SK-N-SH treated with all-trans-retinoic acid at 6 μM for 48 hours (cell line): ENCODE measurements at regions not wholly inside any gene's neighbourhood (a gene's known extent, or its start where the extent isn't known, plus 50 kb on each side); places are given as distances from the start of the nearest gene placed in this dataset.

Experiments used
- ARNTL ChIP-seq: fragments of 450-650 bp; formaldehyde crosslinking; IDR thresholded peaks from 2 replicates; pipeline ENCODE4 v1.5.0; 2020; ENCODE audit warnings: low read depth, mild to moderate bottlenecking, moderate library complexity, borderline replicate concordance
- BACH2 ChIP-seq: fragments of 250-450 bp; sonication (Bioruptor Pico); IDR thresholded peaks from 2 replicates; pipeline ENCODE4 v1.9.0; 2021; ENCODE audit warnings: mild to moderate bottlenecking, borderline replicate concordance
- CREB5 ChIP-seq: fragments of 250-450 bp; sonication (Bioruptor Pico); IDR thresholded peaks from 2 replicates; pipeline ENCODE4 v1.5.1; 2020; ENCODE audit warnings: low read depth, mild to moderate bottlenecking, moderate library complexity
- ISL1 ChIP-seq: fragments of 250-450 bp; sonication (Bioruptor Pico); IDR thresholded peaks from 2 replicates; pipeline ENCODE4 v2.1.2; 2022; ENCODE audit warnings: mild to moderate bottlenecking, moderate library complexity
- OSR1 ChIP-seq: fragments of 250-450 bp; sonication (Bioruptor Pico); IDR thresholded peaks from 2 replicates; pipeline ENCODE4 v1.8.0; 2022; ENCODE audit warnings: moderate library complexity, mild to moderate bottlenecking, inconsistent platforms
- POU6F1 ChIP-seq: fragments of 250-450 bp; sonication (Bioruptor Pico); IDR thresholded peaks from 2 replicates; pipeline ENCODE4 v1.8.0; 2021; ENCODE audit warnings: low read depth, mild to moderate bottlenecking, moderate library complexity, borderline replicate concordance
- PPARA ChIP-seq: fragments of 250-450 bp; sonication (Bioruptor Pico); IDR thresholded peaks from 2 replicates; pipeline ENCODE4 v1.5.0; 2020; ENCODE audit warnings: mild to moderate bottlenecking, borderline replicate concordance
- RARB ChIP-seq: fragments of 250-450 bp; sonication (Bioruptor Pico); IDR thresholded peaks from 2 replicates; pipeline ENCODE4 v1.8.0; 2021; ENCODE audit warnings: mild to moderate bottlenecking, moderate library complexity
- TCF4 ChIP-seq: fragments of 250-450 bp; sonication (Bioruptor Pico); IDR thresholded peaks from 2 replicates; pipeline ENCODE4 v1.8.0; 2021; ENCODE audit warnings: mild to moderate bottlenecking, moderate library complexity, borderline replicate concordance
- TSHZ2 ChIP-seq: fragments of 250-450 bp; sonication (Bioruptor Pico); IDR thresholded peaks from 2 replicates; pipeline ENCODE4 v1.5.0; 2020; ENCODE audit warnings: mild to moderate bottlenecking, moderate library complexity
- ZC3H10 ChIP-seq: fragments of 250-450 bp; sonication (Bioruptor Pico); IDR thresholded peaks from 2 replicates; pipeline ENCODE4 v1.5.1; 2021; ENCODE audit warnings: mild to moderate bottlenecking, moderate library complexity
- ZFP3 ChIP-seq: fragments of 250-450 bp; sonication (Bioruptor Pico); IDR thresholded peaks from 2 replicates; pipeline ENCODE4 v1.5.0; 2020; ENCODE audit warnings: mild to moderate bottlenecking, moderate library complexity
- ZNF565 ChIP-seq: fragments of 450-650 bp; formaldehyde crosslinking; conservative IDR thresholded peaks from 2 replicates; pipeline ENCODE4 v1.5.0; 2020; ENCODE audit warnings: low read depth, mild to moderate bottlenecking, moderate library complexity
- TF ChIP-seq, protein P1 (sequence below): fragments of 250-450 bp; sonication (Bioruptor Pico); IDR thresholded peaks from 2 replicates; pipeline ENCODE4 v1.8.0; 2020; ENCODE audit warnings: mild to moderate bottlenecking, moderate library complexity, borderline replicate concordance

GRCh38 chr10:2933519-2933918, 133.8 kb upstream of the PFKP start:
- no peak for TF ChIP-seq ZFP3 (CRISPR knock-in tag)
- TF ChIP-seq TSHZ2 (CRISPR knock-in tag) = no peak
- no peak for TF ChIP-seq ZNF565
- no peak for TF ChIP-seq CREB5 (CRISPR knock-in tag)
- no peak for TF ChIP-seq OSR1 (CRISPR knock-in tag)
- no peak for TF ChIP-seq ISL1 (CRISPR knock-in tag)
- TF ChIP-seq ARNTL (CRISPR knock-in tag) = no peak
- TF ChIP-seq POU6F1 = no peak
- TF ChIP-seq BACH2 = no peak
- TF ChIP-seq ZC3H10 (CRISPR knock-in tag) = no peak
- TF ChIP-seq, protein P1, sequence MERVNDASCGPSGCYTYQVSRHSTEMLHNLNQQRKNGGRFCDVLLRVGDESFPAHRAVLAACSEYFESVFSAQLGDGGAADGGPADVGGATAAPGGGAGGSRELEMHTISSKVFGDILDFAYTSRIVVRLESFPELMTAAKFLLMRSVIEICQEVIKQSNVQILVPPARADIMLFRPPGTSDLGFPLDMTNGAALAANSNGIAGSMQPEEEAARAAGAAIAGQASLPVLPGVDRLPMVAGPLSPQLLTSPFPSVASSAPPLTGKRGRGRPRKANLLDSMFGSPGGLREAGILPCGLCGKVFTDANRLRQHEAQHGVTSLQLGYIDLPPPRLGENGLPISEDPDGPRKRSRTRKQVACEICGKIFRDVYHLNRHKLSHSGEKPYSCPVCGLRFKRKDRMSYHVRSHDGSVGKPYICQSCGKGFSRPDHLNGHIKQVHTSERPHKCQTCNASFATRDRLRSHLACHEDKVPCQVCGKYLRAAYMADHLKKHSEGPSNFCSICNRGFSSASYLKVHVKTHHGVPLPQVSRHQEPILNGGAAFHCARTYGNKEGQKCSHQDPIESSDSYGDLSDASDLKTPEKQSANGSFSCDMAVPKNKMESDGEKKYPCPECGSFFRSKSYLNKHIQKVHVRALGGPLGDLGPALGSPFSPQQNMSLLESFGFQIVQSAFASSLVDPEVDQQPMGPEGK (CRISPR knock-in tag) = no peak
- TF ChIP-seq PPARA (CRISPR knock-in tag) = no peak
- TF ChIP-seq TCF4 (CRISPR knock-in tag) = no peak
- no peak for TF ChIP-seq RARB (CRISPR knock-in tag)
